IPS DF 6.9 (cell line): ENCODE measurements at regions not wholly inside any gene's neighbourhood (a gene's known extent, or its start where the extent isn't known, plus 50 kb on each side); places are given as distances from the start of the nearest gene placed in this dataset.
"Not testable (repeated sequence)": the region's sequence is repeated elsewhere in the genome, so short reads cannot be mapped to it uniquely, and the experiment has no call there.

Experiments
- DNase-seq: peaks from one replicate; pipeline ENCODE4 v3.0.0-alpha.2; 2013; ENCODE audit warnings: low read depth, low spot score
- H3K27ac ChIP-seq: one replicate; pipeline ENCODE4 v1.5.1; 2013; ENCODE audit warnings: low read length, control low read depth
- H3K27me3 ChIP-seq: 2 replicates; pipeline ENCODE4 v1.6.1; 2013; ENCODE audit warnings: mild to moderate bottlenecking, low read length; ENCODE audit not compliant: control insufficient read depth, insufficient read depth
- H3K36me3 ChIP-seq: 2 replicates; pipeline ENCODE4 v1.6.1; 2013; ENCODE audit warnings: low read length; ENCODE audit not compliant: control insufficient read depth, insufficient read depth
- H3K4me1 ChIP-seq: 2 replicates; pipeline ENCODE4 v1.6.1; 2013; ENCODE audit warnings: low read length; ENCODE audit not compliant: control insufficient read depth, insufficient read depth
- H3K4me3 ChIP-seq: 2 replicates; pipeline ENCODE4 v1.5.1; 2013; ENCODE audit warnings: mild to moderate bottlenecking, low read length
- H3K9me3 ChIP-seq: 2 replicates; pipeline ENCODE4 v1.6.1; 2013; ENCODE audit warnings: low read length, inconsistent platforms; ENCODE audit not compliant: control insufficient read depth, insufficient read depth
- WGBS: extraction: QIAGEN DNeasy Blood & Tissue Kit; methylation state at CpG from one replicate; pipeline ENCODE4 v1.1.7; 2013; ENCODE audit warnings: mixed read lengths, missing lambda C conversion rate; ENCODE audit not compliant: insufficient read length, insufficient coverage; 5-methylcytosine and 5-hydroxymethylcytosine counted together

GRCh38 chrX:40908857-40909475 is 173.6 kb upstream of the MED14 start:
- H3K4me3 ChIP-seq, result no peak overlapping the region
- H3K27me3 ChIP-seq, result no peaks in the 10 kb centered on the region
- no peaks in the 10 kb centered on the region; the same call in 1 of the 2 replicates for H3K4me1 ChIP-seq
- no peaks in the 10 kb centered on the region for H3K9me3 ChIP-seq
- no peaks in the 10 kb centered on the region for H3K36me3 ChIP-seq
- no peak overlapping the region for H3K27ac ChIP-seq
- DNase-seq, result no peak

- no peak for DNase-seq
- H3K4me1 ChIP-seq, result no peaks in the 10 kb centered on the region; the same call in 1 of the 2 replicates
- no CpG with 5 or more reads among the region's 4 CpGs for WGBS
- H3K27me3 ChIP-seq, result no peaks in the 10 kb centered on the region
- H3K4me3 ChIP-seq, result no peak overlapping the region
- H3K36me3 ChIP-seq, result no peaks in the 10 kb centered on the region
- no peak overlapping the region for H3K27ac ChIP-seq
- no peaks in the 10 kb centered on the region for H3K9me3 ChIP-seq
Measured at GRCh38 chrX:40912166-40912565, 173.1 kb upstream of the USP9X start.

GRCh38 chrX:40912576-40912975 is 172.7 kb upstream of the USP9X start:
- no peak for DNase-seq
- H3K4me1 ChIP-seq, result no peaks in the 10 kb centered on the region; the same call in 1 of the 2 replicates
- no peak overlapping the region for H3K27ac ChIP-seq
- no peaks in the 10 kb centered on the region for H3K9me3 ChIP-seq
- no CpG with 5 or more reads among the region's 4 CpGs for WGBS
- H3K4me3 ChIP-seq, result no peak overlapping the region
- no peaks in the 10 kb centered on the region for H3K27me3 ChIP-seq
- no peaks in the 10 kb centered on the region for H3K36me3 ChIP-seq

GRCh38 chrX:40920351-40920750 is 164.9 kb upstream of the USP9X start:
- Histone ChIP-seq H3K4me1 (no peaks in the 10 kb centered on the region), H3K36me3 (no peaks in the 10 kb centered on the region), H3K9me3 (no peaks in the 10 kb centered on the region), H3K4me3 (no peak overlapping the region), H3K27ac (no peak overlapping the region), H3K27me3 (no peaks in the 10 kb centered on the region)
- WGBS, result no CpG with 5 or more reads among the region's 4 CpGs
- no peak for DNase-seq

GRCh38 chrX:40922307-40922706 is 162.9 kb upstream of the USP9X start:
- DNase-seq, result peak; percentile 43
- no peak overlapping the region for H3K27ac ChIP-seq
- H3K4me1 ChIP-seq, result no peaks in the 10 kb centered on the region
- H3K9me3 ChIP-seq, result no peaks in the 10 kb centered on the region
- H3K27me3 ChIP-seq, result no peaks in the 10 kb centered on the region
- no peaks in the 10 kb centered on the region for H3K36me3 ChIP-seq
- no peak overlapping the region for H3K4me3 ChIP-seq
- WGBS, result no CpG with 5 or more reads among the region's 7 CpGs

- H3K36me3 ChIP-seq, DNase-seq, H3K27me3 ChIP-seq, H3K4me3 ChIP-seq, H3K4me1 ChIP-seq, H3K9me3 ChIP-seq, H3K27ac ChIP-seq: not testable (repeated sequence)
- no CpG with 5 or more reads among the region's 1 CpG for WGBS
Measured at GRCh38 chrX:40926739-40927427, 158.4 kb upstream of the USP9X start.

- Histone ChIP-seq H3K36me3 (no peaks in the 10 kb centered on the region), H3K9me3 (no peaks in the 10 kb centered on the region)
- no peak for DNase-seq
Measured at GRCh38 chrX:40928076-40928475, 157.2 kb upstream of the USP9X start.

GRCh38 chrX:40931921-40932320 is 153.3 kb upstream of the USP9X start:
- no peaks in the 10 kb centered on the region for H3K9me3 ChIP-seq
- DNase-seq, result no peak
- H3K36me3 ChIP-seq, result no peaks in the 10 kb centered on the region
- H3K27ac ChIP-seq, result no peak overlapping the region
- WGBS, result no CpG with 5 or more reads among the region's 2 CpGs
- no peaks in the 10 kb centered on the region for H3K4me1 ChIP-seq
- H3K27me3 ChIP-seq, result no peaks in the 10 kb centered on the region
- no peak overlapping the region for H3K4me3 ChIP-seq

More at GRCh38 chrX:40928076-40928475, 157.2 kb upstream of the USP9X start:
- H3K27ac ChIP-seq, result no peak overlapping the region
- no peak overlapping the region for H3K4me3 ChIP-seq
- no peaks in the 10 kb centered on the region for H3K27me3 ChIP-seq
- no peaks in the 10 kb centered on the region for H3K4me1 ChIP-seq

GRCh38 chrX:40933132-40933705 is 152.0 kb upstream of the USP9X start:
- Histone ChIP-seq H3K9me3 (no peaks in the 10 kb centered on the region), H3K27me3 (no peaks in the 10 kb centered on the region), H3K4me3 (no peak overlapping the region), H3K4me1 (no peaks in the 10 kb centered on the region), H3K36me3 (no peaks in the 10 kb centered on the region), H3K27ac (no peak overlapping the region)
- no peak for DNase-seq
- no CpG with 5 or more reads among the region's 7 CpGs for WGBS

- H3K4me1 ChIP-seq, result no peaks in the 10 kb centered on the region
- no peak overlapping the region for H3K27ac ChIP-seq
- H3K27me3 ChIP-seq, result no peaks in the 10 kb centered on the region
- no peak overlapping the region for H3K4me3 ChIP-seq
- no CpG with 5 or more reads among the region's 5 CpGs for WGBS
- H3K36me3 ChIP-seq, result no peaks in the 10 kb centered on the region
- DNase-seq, result no peak
- H3K9me3 ChIP-seq, result no peaks in the 10 kb centered on the region
Measured at GRCh38 chrX:40933706-40934425, 151.4 kb upstream of the USP9X start.
